Heart left ventricle (tissue), 16 donors: ENCODE measurements at regions not wholly inside any gene's neighbourhood (a gene's known extent, or its start where the extent isn't known, plus 50 kb on each side); places are given as distances from the start of the nearest gene placed in this dataset.

ENCODE experiments used
- ATAC-seq, 4 donors: fragments of 200-7000 bp; cut with Tn5 transposase; one replicate each; pipeline ENCODE4 v1.9.1; 2020 to 2022; ENCODE audit warnings: moderate library complexity in 4 of 4, mild to moderate bottlenecking in 3 of 4, moderate number of reproducible peaks in 1 of 4
- DNase-seq, 5 donors: peaks; one replicate each; pipeline ENCODE4 v3.0.0-alpha.2; 2020
- H3K27ac ChIP-seq, 12 donors: fragments of 200-600 bp; sonication (generic) in 4 of 12; one replicate each; pipeline versions ENCODE4 v1.5.0 to v1.8.0; 2016 to 2022; ENCODE audit warnings: mild to moderate bottlenecking in 2 of 12
- H3K27me3 ChIP-seq, 9 donors: fragments of 200-600 bp; sonication (generic) in 2 of 9; one replicate each; pipeline versions ENCODE4 v1.5.1 to v1.8.0; 2016 to 2022; ENCODE audit warnings: mild to moderate bottlenecking in 3 of 9
- H3K36me3 ChIP-seq, 9 donors: fragments of 200-600 bp; sonication (generic) in 2 of 9; one replicate each; pipeline versions ENCODE4 v1.5.0 to v1.8.0; 2018 to 2022; ENCODE audit warnings: mild to moderate bottlenecking in 2 of 9
- H3K4me1 ChIP-seq, 12 donors: fragments of 200-600 bp; sonication (generic) in 4 of 12; one replicate each; pipeline versions ENCODE4 v1.5.0 to v1.8.0; 2016 to 2022; ENCODE audit warnings: mild to moderate bottlenecking in 3 of 12
- H3K4me3 ChIP-seq, 12 donors: fragments of 200-600 bp; sonication (generic) in 4 of 12; one replicate each; pipeline versions ENCODE4 v1.5.0 to v1.8.0; 2017 to 2022; ENCODE audit warnings: mild to moderate bottlenecking in 9 of 12, moderate library complexity in 4 of 12
- H3K9me3 ChIP-seq, 12 donors: fragments of 200-600 bp; sonication (generic) in 4 of 12; one replicate each; pipeline versions ENCODE4 v1.5.0 to v1.8.0; 2016 to 2022; ENCODE audit warnings: mild to moderate bottlenecking in 1 of 12
- CTCF ChIP-seq, 12 donors: fragments of 200-600 bp; sonication (generic) in 4 of 12; IDR thresholded peaks; one replicate each; pipeline versions ENCODE4 v1.5.0 to v1.8.0; 2018 to 2022; ENCODE audit warnings: antibody characterized with exemption in 12 of 12, mild to moderate bottlenecking in 5 of 12
- POLR2A ChIP-seq, 2 donors: fragments of 450-650 bp; IDR thresholded peaks; one replicate each; pipeline ENCODE4 v1.6.1; 2017; ENCODE audit warnings: antibody characterized with exemption in 2 of 2, mild to moderate bottlenecking in 2 of 2, moderate library complexity in 2 of 2
- WGBS, 4 donors: extraction: QIAGEN DNeasy Blood & Tissue Kit in 2 of 4; methylation state at CpG; one replicate each; pipeline versions ENCODE4 v1.1.5 to v1.1.7; 2013 to 2018; 5-methylcytosine and 5-hydroxymethylcytosine counted together
- intact Hi-C, 10 donors: fragments of 100-400 bp; cut with DNase I; formaldehyde crosslinking; loops; one replicate each; pipeline versions ENCODE4 v1.11.1 to v1.14.2; 2022
- donor health status: ischemic (EF 13 %, LVEDD 7.1; RV severe dilation, severe dysfunction).
- donor health status: healthy with polysubstance abuse.
- donor health status: DM: no; HTN: yes; CAD: no.
- donor health status: DM: no; HTN: no; CAD: no.
- donor health status: ischemic (EF 25% LVEDD 6.9; RV normal size, moderate dysfunction).
- donor health status: ischemic (EF 25% LVEDD 5.7; RV mildly dilated, moderate dysfunction).
- donor health status: healthy.
- donor health status: DM: yes; HTN: yes; CAD: no.
- donor health status: ischemic (EF 35%, LVEDD 5.7; RV mildly dilated, moderate dysfunction).
- donor health status: nonischemic (EF 11% LVEDD 7.7; RV severe dilation, severe dysfunction).
- donor health status: DM: yes; HTN: yes; CAD: no.
- donor health status: PGD.
- donor health status: ischemic (EF 29% LVEDD 5.4; RV normal size, mild dysfunction).
- donor health status: nonischemic (EF 23%, LVEDD 6.1; RV moderate dilation, normal function).

GRCh38 chr12:97306147-97306546, 156.5 kb upstream of the RMST start:
- H3K36me3 ChIP-seq, result no peaks in the 10 kb centered on the region
- 48 to 62% (median 51%) methylated on average over 3 of the region's 3 CpGs for WGBS, 4 donors
- ATAC-seq (peak in 2 of 4 donors; percentile 41 to 51), DNase-seq (no peak)
- H3K27me3 ChIP-seq, result peaks cover 0 to 3% (median 0%) of the 10 kb centered on the region in 9 donors
- H3K9me3 ChIP-seq, result no peaks in the 10 kb centered on the region
- peaks cover 0 to 10% (median 0%) of the 10 kb centered on the region in 12 donors for H3K4me1 ChIP-seq
- H3K27ac ChIP-seq, result peak overlapping the region in 1 of 12 donors; percentile 15
- intact Hi-C loops, result loop anchor here in 9 of 10 donors (5.0 to 10.0 kb wide), 9 partner anchors 159 to 1091 kb away; no protein-coding TSS in a partner anchor
- H3K4me3 ChIP-seq, result no peak overlapping the region
- TF ChIP-seq POLR2A (IDR thresholded peaks at IDR 0.05), result no peak
- no peak for TF ChIP-seq CTCF (IDR thresholded peaks at IDR 0.05)

DNA sequence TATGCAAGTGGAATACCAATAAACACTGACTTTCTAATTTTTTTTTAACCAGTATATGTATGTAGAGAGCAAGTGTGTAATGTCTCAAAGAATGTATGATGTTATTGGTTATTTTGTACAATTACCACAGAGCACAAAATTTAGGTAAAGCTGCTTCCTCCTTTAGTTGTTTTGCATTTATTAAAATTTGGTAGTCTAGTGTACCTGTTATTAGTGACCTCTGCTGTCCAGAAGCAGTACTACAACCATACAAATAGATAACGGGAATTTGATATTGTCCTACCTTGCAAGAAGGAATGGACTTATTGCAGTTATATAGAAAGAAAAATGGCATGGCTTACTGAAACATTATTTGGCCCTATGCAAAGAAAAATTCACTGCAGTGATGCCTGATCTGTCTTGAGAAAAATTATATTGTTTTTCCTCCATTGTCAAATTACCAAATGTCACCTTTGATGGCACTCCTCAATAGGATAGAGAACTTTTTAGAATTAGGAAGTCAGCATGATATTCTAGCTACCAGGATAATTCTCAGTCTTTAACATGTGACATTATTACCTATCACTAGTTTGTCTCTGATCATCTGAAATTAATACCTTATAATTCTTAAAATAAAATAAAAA, 153.9 kb upstream of the RMST start:
- 3 to 14% (median 7%) methylated on average over 1 of the region's 1 CpG for WGBS, 4 donors
- DNase-seq (no peak), ATAC-seq (no peak)
- Histone ChIP-seq H3K4me3 (no peak overlapping the region), H3K36me3 (no peaks in the 10 kb centered on the region), H3K4me1 (peaks cover 0 to 10% (median 0%) of the 10 kb centered on the region in 12 donors), H3K9me3 (no peaks in the 10 kb centered on the region), H3K27me3 (peaks cover 0 to 6% (median 0%) of the 10 kb centered on the region in 9 donors), H3K27ac (no peak overlapping the region)
- intact Hi-C loops, result loop anchor here (1.0 to 10.0 kb wide), 12 partner anchors 159 to 1089 kb away; no protein-coding TSS in a partner anchor
- TF ChIP-seq POLR2A (IDR thresholded peaks at IDR 0.05), result no peak
- TF ChIP-seq CTCF (IDR thresholded peaks at IDR 0.05), result peak; percentile 50 to 81 (median 73)

DNA sequence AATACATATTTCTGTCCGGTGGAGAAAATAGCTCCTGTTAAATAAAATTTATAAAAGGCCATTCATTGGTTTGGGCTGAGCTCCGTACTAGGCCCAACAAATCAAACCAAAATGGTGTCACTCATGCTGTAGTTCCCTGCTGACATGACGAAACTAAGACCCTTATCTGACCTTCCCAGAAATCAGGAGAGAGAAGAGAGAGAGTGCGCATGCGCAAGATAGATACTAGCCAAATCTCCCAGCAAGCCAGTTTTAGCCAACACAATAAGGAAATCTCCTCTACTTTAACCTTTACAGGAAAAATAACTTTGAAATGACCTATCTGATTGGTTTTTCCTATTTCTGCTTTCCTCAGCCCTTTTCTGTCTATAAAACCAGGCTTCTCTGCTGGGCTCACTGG, 152.7 kb upstream of the RMST start:
- Histone ChIP-seq H3K9me3 (no peaks in the 10 kb centered on the region), H3K36me3 (no peaks in the 10 kb centered on the region), H3K4me1 (peaks cover 0 to 10% (median 0%) of the 10 kb centered on the region in 12 donors), H3K4me3 (no peak overlapping the region), H3K27me3 (peaks cover 0 to 6% (median 0%) of the 10 kb centered on the region in 9 donors), H3K27ac (no peak overlapping the region)
- DNase-seq (no peak), ATAC-seq (no peak)
- WGBS, 4 donors, result 60 to 80% (median 65%) methylated on average over 5 of the region's 5 CpGs
- intact Hi-C loops, result loop anchor here (2.0 to 10.0 kb wide), 11 partner anchors 161 to 1087 kb away; no protein-coding TSS in a partner anchor
- no peak for TF ChIP-seq POLR2A (IDR thresholded peaks at IDR 0.05)
- no peak for TF ChIP-seq CTCF (IDR thresholded peaks at IDR 0.05)

DNA sequence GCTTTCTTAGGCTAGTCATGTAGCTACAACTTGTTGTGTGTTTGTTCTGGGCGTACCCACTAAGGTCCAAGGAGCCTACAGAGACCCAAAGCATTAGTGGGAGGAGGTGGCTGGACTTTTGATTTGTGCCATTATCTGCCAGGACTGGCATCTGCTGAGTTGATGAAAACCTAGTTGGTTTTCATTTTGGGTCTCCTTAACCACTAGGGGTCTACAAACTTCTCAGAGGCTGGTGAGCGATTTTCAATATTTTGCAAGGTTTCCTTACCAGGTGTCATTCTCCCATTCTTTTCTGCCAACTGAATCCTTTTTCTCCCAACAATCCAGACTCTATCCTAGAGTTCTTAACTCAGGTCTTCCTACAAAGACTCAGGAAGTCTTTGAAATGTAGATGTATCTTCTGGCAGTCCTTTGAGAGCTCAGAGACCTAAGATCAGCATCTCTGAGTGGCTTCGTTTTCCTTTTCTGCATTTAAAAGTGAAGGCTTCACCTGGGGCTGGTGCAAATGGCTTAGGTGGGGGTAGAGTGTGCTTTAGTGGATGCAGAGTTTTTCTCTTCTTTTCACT, 150.0 kb upstream of the RMST start:
- Histone ChIP-seq H3K27me3 (peaks cover 0 to 6% (median 0%) of the 10 kb centered on the region in 9 donors), H3K27ac (no peak overlapping the region), H3K9me3 (no peaks in the 10 kb centered on the region), H3K4me3 (no peak overlapping the region), H3K4me1 (no peaks in the 10 kb centered on the region), H3K36me3 (no peaks in the 10 kb centered on the region)
- no peak for TF ChIP-seq POLR2A (IDR thresholded peaks at IDR 0.05)
- no peak for TF ChIP-seq CTCF (IDR thresholded peaks at IDR 0.05)
- ATAC-seq (no peak), DNase-seq (no peak)
- WGBS, 4 donors, result 56 to 65% (median 60%) methylated on average over 3 of the region's 3 CpGs
- intact Hi-C loops, result loop anchor here in 3 of 10 donors (5.0 to 10.0 kb wide), 3 partner anchors 165 to 738 kb away; no protein-coding TSS in a partner anchor
